Ecto neural progenitor cell (in vitro differentiated cells): ENCODE measurements at regions not wholly inside any gene's neighbourhood (a gene's known extent, or its start where the extent isn't known, plus 50 kb on each side); places are given as distances from the start of the nearest gene placed in this dataset.
"Not testable (repeated sequence)": the region's sequence is repeated elsewhere in the genome, so short reads cannot be mapped to it uniquely, and the experiment has no call there.

Experiments used
- DNase-seq: peaks from one replicate; pipeline ENCODE4 v3.0.0-alpha.2; 2018; ENCODE audit warnings: low spot score

DNA sequence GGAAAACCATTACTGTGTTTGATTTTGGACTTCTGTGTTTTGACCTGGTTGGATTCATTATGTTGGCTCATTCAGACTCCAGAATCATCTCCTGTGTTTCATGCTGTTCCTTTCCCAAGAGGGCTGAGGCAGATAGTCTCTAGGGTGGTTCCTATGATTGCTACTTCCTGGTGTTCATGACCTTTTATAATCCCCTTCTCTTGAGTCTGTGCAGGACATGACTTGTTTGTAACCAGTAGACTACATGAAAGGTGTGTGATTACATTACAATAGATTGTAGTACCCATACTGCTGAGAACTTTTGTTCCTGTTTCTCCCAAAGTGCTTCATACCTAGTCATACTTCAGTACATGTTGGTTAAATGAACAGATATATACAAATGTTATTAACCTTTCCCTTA lies 700.6 kb downstream of the METTL15 start:
- DNase-seq = no peak

DNA sequence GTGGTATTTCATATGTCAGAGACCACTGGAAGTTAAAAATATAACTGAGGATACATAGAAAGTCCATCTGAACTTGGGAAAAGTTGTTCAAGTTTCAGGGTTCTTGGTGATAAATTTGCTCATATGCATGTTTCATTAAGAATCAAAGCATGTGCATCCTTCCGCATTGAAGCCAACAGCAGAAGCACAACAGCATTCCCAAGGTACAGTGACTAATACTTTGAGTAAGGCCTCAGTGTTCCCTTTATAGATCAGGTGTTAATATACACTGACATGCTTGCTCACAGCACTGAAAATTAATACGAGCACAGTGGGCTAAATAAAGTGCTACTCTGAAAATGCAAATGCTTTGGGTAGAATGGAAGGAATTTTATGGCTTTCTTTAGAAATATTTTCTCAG lies 691.1 kb downstream of the METTL15 start:
- DNase-seq = no peak

DNA sequence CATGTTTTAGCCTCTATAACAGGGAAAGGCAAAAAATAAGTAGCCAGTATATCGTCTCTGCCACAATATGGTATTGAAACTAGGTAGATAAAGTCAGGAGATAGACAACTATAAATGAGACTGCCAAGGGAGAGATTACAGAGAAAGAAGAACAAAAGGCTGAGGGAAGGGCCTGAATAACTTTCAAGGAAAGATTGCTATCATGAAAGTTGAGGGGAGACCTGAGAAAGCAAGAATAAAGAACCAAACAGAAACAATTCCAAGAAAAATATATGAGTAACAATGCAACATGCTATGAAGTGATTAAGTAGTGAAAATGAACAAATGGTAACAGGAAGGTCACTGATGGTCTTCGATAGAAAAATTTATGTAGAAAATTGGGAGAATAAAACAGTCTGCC lies 690.1 kb downstream of the METTL15 start:
- DNase-seq = no peak

DNA sequence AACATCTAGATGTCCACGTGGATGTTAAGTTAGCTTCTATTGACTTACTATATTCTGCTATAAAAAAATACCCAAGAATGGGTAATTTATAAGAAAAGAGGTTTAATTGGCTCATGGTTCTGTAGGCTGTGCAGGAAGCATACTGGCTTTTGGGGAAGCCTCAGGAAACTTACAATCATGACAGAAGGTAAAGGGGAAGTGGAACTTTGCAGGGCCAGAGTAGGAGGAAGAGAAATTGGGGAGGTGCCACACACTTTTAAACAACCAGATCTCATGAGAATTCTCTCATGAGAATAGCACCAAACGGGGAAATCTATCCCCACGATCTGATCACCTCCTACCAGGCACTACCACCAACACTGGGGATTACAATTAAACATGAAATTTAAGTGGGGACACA lies 689.3 kb downstream of the METTL15 start:
- DNase-seq = no peak

DNA sequence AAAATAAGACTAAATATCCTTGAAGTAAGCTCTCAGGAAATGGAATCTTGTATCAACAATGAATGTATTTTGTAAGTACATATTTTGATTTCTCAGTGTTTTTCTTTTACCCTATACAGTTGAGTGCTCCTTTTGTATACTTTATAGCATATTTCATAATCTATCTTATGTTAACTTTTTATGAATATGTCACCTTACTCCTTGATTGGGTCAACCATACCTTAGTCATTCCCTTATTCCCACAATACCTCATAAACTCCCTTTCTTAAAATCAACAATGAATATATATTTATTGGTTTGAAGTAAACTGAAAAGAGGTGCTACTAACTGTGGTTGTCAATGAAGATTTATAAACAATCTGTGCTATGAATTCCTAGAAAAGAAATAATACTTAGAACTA lies 686.2 kb downstream of the METTL15 start:
- no peak for DNase-seq

DNA sequence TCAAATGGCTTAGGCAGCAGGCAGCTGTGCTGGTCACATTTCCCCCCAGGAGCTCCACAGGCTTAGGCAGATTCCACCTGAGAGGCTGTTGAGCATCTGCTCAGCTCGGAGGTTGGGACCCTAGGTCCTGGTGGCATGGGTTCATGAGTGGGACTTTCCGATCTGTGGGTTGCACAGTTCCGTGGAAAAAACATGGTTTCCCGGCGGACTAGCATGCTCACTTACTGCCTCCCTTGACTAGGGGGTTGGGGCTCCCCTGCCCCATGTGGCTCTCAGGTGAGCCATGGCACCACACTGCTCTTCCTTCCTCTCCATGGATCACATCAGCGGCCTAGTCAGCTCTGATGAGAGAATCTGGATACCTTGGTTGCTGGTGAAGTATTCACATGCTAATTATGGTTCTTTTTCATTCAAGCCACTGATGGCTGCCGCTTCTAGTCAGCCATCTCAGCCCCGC lies 685.1 kb downstream of the METTL15 start:
- DNase-seq = no peak

DNA sequence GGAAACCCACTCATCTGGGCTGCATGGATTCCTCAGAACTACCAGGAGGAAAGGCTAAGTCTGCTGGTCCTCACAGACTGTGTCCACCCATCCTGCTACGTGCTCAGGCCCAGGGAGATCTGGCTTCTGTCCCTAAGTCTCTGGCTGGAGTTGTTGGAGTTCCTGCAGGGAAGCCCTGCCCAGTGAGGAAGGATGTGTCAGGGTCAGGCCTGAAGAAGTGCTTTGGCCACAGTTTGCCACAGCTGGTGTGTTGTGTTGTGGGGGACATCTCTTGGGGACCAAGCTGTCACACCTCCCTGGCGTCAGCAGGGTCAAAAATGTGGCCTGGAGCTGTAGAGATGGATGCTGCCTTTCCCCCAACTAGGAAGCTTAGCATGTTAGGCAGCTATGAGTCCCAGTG lies 684.7 kb downstream of the METTL15 start:
- DNase-seq = no peak

DNA sequence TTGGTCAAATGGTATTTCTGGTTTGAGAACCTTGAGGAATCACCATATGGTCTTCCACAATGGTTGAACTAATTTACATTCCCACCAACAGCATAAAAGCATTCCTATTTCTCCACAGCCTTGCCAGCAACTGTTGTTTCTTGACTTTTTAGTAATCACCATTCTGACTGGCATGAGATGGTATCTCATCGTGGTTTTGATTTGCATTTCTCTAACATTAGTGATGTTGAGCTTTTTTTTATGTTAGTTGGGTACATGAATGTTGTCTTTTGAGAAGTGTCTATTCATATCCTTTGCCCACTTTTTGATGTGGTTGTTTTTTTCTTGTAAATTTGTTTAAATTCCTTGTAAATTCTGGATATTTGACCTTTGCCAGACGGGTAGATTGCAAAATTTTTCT lies 679.7 kb downstream of the METTL15 start:
- not testable (repeated sequence) for DNase-seq

DNA sequence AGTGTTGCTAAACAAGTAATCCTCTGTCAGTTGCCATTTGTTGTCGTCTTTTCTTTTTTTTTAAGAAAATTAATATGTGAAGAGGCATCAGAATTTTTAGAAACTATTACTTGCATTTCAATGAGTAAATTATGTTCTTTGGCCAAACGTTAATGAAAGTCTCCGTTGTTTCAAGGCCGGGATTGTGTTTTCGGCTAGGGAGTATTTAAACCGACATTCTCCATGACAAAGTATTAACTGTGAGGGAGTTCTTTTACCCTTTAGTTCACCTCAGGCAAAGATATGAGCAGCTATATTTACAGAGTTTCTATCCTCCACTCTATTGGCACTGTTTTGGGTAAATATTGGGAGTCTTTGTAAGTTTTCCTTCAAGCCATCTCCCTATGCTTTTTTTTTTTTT lies 668.9 kb downstream of the METTL15 start:
- no peak for DNase-seq

DNA sequence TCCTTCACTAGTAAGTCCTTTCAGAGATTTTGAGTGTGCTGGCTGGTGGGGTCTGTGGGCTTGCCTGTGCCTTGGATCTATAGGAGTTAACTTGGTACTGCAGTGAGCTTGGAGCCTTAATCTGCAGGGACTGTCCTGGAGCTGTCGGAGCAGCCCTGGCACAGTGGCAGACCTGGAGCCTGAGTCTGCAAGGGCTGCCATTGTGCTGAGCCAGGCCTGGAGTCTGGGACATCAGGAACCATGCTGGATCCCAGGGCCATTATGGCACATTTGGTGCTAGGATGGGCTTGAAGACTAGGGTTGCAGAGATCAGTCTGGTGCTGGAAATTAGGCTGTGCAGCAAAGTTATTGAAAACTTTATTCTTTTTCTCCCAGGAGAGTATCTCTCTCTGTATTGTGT lies 665.4 kb downstream of the METTL15 start:
- DNase-seq = no peak

DNA sequence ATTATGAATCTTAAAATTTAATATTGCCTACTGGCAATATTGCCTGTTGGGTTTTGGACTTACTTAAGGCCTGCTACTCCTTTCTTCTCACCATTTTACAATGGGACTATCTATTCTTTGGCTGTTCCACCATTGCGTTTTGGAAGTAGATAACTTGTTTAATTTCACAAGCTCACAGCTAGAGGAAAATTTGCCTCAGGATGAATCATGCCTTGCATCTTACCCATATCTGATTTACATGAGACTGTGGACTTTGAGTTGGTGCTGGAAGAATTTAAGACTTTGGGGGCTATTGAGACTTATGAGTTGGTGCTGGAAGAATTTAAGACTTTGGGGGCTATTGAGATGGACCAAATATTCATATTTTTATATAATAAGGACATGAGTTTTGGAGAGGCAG lies 662.6 kb downstream of the METTL15 start:
- DNase-seq = no peak

DNA sequence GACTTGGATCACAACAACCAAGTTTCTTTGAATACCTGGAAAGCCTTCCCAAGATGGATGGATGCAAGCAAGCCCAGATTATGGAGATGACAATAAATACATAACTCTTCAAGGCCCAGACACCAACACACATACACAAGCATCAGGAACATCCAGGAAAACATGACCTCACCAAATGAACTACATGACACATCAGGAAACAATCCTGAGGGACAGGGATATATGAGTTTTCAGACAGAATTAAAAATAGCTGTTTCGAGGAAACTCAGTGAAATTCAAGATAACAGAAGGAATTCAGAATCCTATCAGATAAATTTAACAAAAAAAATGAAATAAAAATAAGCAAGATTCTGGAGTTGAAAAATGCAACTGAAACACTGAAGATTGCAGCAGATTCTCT lies 659.4 kb downstream of the METTL15 start:
- DNase-seq = no peak

DNA sequence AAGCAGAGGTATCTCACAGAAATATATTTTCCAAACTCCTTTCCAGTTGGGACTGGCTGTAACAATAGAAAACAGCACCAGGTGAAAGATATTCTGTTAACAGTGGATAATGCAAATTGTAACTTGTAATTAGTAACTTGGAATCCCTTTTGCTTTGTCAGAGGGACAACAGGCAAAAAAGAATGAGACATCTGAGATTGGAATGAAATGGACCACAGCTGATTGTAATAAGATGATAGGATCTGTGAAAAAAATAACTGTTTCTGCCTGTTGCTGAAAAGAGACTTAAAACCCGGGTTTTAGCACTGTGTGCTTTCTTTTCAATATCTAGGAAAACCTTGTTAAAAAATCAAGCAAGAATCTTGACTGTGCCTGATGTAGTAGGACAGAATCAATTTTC lies 655.7 kb downstream of the METTL15 start:
- DNase-seq = no peak

DNA sequence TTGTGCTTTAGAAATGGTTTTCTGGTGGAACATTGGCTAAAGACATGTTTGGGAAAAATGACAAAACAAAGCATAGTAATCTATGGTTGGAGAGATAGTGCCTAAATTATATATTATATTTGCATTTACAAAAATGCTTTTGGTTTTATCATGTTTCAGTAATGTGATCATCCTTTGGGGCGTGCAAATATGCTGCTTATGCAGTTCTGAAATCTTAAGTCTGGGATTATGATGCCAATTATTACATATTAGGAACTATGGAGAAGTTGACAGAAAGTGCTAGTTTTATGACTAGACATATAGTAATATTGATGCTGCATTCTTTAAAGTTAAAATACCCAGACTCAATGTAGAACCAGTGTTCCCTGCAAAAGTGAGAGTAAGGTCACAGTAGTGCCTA lies 655.0 kb downstream of the METTL15 start:
- no peak for DNase-seq

DNA sequence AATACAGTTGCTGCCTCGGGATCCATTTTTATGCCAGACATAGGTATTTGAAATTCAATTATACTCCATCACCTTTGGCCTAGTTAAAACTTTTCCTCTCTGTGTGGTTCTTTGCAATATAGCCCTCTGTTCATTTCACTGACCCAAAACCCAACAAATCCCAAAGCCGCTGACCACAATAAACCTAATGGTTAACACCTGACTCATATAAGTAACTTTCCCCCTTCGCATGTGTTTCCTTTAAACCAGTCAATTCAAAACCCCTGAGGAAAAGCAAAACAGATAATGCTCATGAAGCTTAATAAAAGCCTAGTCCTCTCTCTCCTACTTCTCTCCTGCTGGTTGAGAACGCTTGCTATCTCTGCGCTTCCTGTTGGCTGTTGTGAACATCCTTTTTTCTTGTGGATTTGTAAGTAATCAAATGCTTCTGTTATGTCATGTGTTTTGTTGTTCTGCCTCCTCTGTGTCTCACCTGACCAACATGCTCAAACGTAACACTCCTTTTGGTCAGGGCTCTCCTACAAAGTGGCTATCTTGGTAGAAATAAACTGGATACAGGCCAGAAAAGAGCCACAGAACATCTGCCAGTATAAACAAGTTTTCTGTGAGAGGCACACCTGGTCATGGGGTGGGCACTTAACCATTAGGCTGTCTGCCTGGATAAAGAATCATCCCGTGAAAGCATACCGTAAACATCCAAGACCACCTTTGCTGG lies 652.6 kb downstream of the METTL15 start:
- no peak for DNase-seq

DNA sequence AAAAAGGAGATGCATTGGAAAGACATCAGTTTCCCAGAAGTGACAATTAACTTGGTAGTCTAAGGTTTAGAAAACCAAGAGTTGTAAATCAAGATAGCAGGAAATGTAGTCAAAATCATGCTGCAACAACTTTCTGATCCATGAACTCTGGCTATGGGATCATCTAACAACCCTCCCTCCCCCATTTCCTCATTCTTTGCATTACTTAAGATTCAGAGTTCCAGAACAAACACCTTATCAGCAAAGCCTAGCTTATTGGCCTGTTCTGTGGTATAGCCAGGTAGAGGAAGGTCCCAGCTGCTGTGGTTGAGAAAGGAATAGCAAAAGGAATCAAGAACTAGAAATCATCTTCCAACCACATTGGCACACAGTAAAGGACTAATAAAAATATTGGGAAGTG lies 651.1 kb downstream of the METTL15 start:
- DNase-seq = no peak

DNA sequence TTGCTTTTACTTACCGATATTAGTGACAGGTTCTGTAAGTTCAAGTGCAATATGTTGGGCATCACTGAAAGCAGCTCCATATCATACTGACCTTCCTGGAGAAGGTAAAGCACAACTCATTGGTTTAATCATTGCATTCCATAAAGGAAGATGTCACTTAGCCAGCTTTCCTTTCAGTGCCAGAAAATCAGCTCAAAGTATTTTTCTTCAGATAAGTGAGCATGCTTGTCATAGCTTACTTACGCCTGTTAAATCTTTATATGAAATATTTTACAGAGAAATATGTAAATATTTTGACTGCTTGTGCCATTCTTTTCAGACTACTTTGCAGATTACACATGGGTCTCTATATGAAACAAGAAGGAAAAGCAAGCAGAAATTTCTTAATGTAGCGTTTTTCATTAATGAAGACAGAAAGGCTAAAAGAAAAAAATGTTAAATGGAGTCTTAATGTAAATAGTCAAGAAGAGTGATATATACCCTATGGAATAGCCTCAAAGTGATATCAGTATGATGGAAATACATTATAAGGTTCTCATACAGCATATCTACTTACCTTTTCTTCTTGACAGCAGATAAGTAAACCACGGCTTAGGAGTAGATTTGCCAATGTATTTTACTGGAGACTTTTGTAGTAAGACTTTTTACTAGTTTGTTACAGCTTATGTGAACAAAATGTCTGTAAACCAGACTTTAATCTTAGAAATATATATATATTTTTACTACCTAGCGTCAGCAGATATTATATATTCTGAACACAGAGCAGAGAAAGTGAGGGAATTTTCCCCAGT lies 649.7 kb downstream of the METTL15 start:
- no peak for DNase-seq

DNA sequence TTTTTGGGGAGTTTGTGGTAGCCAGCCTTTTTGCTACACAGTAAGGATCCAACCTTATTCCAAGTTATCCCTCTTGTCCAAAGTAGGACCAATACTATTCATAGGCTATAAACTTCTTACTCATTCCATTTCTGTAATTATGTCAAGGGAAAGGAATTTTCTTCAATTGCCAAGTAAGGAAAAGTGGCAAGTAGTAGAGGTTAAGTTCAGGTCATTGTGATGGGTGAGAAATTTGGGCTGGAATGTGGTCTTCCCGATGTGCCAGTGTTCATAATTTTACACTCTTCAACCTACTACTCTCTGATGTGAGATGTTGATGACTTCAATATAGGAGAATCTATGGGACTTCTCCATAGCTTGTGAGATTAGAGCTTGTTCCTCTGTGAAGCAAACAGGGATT lies 648.8 kb downstream of the METTL15 start:
- no peak for DNase-seq

DNA sequence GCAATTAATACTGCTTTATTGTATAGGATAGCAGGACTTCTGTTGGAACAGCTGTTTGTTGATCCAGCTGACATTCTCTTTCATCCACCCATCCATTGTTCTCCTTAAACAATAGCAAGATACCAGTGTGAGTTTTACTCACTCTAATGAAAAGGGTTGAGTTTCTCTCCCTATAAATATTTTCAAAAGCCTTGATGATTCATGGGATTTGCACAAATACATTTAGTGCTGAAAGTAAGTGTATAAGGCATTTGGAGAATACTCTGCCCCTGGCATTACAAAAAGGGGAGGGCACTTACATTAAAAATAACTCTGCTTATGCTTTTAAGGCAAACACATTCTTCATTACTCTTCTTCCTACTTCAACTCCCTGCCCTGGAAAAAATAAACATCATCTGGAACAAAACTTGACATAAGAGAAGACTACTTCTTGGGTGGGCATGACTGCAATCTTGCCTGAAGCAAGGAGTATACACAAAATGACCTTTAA lies 634.9 kb downstream of the METTL15 start:
- no peak for DNase-seq

DNA sequence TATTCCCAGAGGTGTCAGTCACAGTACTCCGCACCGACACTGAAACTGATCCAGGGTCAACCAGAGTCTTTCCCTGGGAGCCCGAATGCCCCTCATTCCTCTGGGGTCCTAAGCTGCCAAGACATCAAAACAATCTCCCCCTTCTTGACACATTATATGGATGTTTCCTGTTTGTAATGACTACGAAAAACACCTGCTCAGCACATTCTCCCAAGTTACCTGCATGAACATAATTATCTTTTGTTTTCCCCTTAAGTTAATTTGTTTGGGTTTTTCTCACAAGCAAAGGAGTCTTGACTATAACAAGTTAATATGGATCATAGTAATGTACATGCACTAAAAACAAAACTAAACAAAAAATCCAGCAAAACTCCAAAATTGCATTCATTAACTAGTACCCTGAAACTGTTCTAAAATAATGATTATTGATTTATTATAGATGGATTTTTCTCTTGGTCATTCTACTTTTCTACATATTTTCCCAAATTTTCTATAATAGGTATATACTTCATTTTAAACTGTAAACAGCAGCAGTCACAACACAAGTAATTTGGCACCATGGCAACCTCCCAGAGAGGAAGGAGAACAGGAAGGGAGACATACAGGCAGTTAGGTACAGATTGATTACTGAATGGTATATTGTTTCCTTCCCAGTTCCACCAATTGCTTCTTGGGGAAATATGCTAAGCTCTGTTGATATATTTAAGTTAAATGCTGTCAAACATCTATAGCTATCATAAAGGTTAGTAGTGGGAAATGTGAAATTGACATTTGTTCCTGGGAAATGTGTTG lies 631.5 kb downstream of the METTL15 start:
- no peak for DNase-seq

DNA sequence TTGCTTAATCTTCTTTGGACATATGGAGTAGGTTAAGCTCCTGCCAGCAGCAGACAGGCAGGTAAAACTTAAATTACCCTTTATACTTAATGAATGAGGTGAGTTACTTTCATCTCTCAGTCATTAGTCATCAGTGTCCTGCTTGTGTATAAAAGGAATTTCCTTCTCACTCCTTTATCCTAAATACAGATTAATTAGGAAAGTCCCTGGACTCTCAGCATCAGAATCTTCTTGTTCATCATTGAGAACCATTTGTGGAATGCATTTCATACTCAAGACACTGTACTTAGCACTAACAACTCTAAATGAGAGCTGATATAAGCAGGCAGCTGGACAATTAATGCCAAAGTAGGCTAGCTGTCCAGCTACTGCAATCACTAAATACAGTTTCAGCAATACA lies 630.4 kb downstream of the METTL15 start:
- no peak for DNase-seq

DNA sequence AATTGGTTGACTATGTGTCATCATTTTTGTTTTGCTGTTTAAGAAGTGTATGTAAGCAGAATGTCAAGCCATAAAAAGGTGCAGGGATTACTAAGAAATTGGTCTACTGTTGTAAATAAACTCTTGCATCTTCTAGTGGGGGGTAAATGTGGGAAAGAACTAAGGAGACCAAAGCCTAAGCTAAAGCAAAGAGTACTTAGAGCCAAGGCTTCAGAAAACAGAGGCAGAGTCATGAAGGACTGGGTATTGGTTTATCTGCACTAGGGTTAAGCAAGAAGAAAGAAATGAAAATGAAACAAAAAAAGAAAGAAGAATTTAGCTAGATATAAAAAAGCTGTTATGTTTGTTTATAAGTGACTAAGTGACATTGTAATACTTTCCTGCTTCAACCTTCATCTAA lies 628.1 kb downstream of the METTL15 start:
- DNase-seq = no peak

DNA sequence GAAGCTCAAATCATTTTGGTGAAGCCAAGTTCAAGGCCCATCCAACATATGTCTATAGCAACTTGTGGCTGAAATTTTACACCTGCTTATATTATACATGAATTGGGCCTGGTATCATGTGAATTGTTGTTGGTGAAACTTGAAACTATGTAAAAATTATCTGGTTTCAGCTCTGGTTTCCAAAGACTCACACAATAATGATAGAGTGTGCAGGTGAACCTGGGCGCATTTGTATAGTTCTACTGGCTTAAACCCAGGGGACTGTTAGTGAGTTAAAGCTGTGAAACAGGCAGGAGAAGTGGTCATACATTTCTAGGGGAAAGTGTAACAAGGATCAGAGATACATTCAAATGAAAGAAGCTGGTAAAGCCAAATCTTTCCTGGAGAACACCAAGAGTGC lies 627.3 kb downstream of the METTL15 start:
- no peak for DNase-seq
